ENCODE measurements at regions not wholly inside any gene's neighbourhood (a gene's known extent, or its start where the extent isn't known, plus 50 kb on each side); places are given as distances from the start of the nearest gene placed in this dataset.

GRCh38 chr5:17415321-17415758 is 82.7 kb upstream of the TAF11L2 start:
- TF ChIP-seq CTCF (IDR thresholded peaks at IDR 0.05; ENCODE audit: low read depth, low read length, poor library complexity, severe bottlenecking) (no peak), EZH2phosphoT487 (IDR thresholded peaks at IDR 0.05; ENCODE audit: borderline replicate concordance, low read length) (no peak)

All from DOHH2 (cell line).